ENCODE measurements at regions not wholly inside any gene's neighbourhood (a gene's known extent, or its start where the extent isn't known, plus 50 kb on each side); places are given as distances from the start of the nearest gene placed in this dataset.

- DNase-seq (ENCODE audit: low spot score), result no peak
These were observed 270.1 kb upstream of the PRICKLE1 start for GRCh38 chr12:42859612-42860011.

GRCh38 chr12:42857106-42857505 is 267.6 kb upstream of the PRICKLE1 start:
- DNase-seq (ENCODE audit: low spot score), result no peak

GRCh38 chr12:42855362-42855950 is 265.9 kb upstream of the PRICKLE1 start:
- DNase-seq (ENCODE audit: low spot score), result no peak

GRCh38 chr12:42854826-42855225 is 265.3 kb upstream of the PRICKLE1 start:
- no peak for DNase-seq (ENCODE audit: low spot score)

- no peak for DNase-seq (ENCODE audit: low spot score)
These were observed 264.7 kb upstream of the PRICKLE1 start for GRCh38 chr12:42854208-42854607.

GRCh38 chr12:42853370-42854140 is 264.0 kb upstream of the PRICKLE1 start:
- DNase-seq (ENCODE audit: low spot score), result no peak

- DNase-seq (ENCODE audit: low spot score), result no peak
These were observed 257.2 kb upstream of the PRICKLE1 start for GRCh38 chr12:42846782-42847181.

- DNase-seq (ENCODE audit: low spot score), result no peak
These were observed 244.5 kb upstream of the PRICKLE1 start for GRCh38 chr12:42834062-42834461.

GRCh38 chr12:42828836-42829235 is 239.3 kb upstream of the PRICKLE1 start:
- DNase-seq (ENCODE audit: low spot score), result no peak

GRCh38 chr12:42824327-42824726 is 234.8 kb upstream of the PRICKLE1 start:
- DNase-seq (ENCODE audit: low spot score), result no peak

- DNase-seq (ENCODE audit: low spot score), result no peak
These were observed 234.1 kb upstream of the PRICKLE1 start for GRCh38 chr12:42823679-42824078.

- DNase-seq (ENCODE audit: low spot score), result no peak
These were observed 230.3 kb upstream of the PRICKLE1 start for GRCh38 chr12:42819846-42820245.

GRCh38 chr12:42815068-42815467 is 225.5 kb upstream of the PRICKLE1 start:
- DNase-seq (ENCODE audit: low spot score), result no peak

GRCh38 chr12:42812871-42813270 is 223.3 kb upstream of the PRICKLE1 start:
- no peak for DNase-seq (ENCODE audit: low spot score)

GRCh38 chr12:42812086-42812485 is 222.5 kb upstream of the PRICKLE1 start:
- DNase-seq (ENCODE audit: low spot score), result no peak

- DNase-seq (ENCODE audit: low spot score), result peak; percentile 25
These were observed 220.5 kb upstream of the PRICKLE1 start for GRCh38 chr12:42810006-42810405.

GRCh38 chr12:42809226-42809625 is 219.7 kb upstream of the PRICKLE1 start:
- DNase-seq (ENCODE audit: low spot score), result peak; percentile 14

- DNase-seq (ENCODE audit: low spot score), result no peak
These were observed 218.2 kb upstream of the PRICKLE1 start for GRCh38 chr12:42807766-42808165.

- DNase-seq (ENCODE audit: low spot score), result no peak
These were observed 217.7 kb upstream of the PRICKLE1 start for GRCh38 chr12:42807251-42807650.

- DNase-seq (ENCODE audit: low spot score), result no peak
These were observed 215.4 kb upstream of the PRICKLE1 start for GRCh38 chr12:42804928-42805327.

- DNase-seq (ENCODE audit: low spot score), result no peak
These were observed 213.2 kb upstream of the PRICKLE1 start for GRCh38 chr12:42802785-42803189.

- DNase-seq (ENCODE audit: low spot score), result no peak
These were observed 211.7 kb upstream of the PRICKLE1 start for GRCh38 chr12:42801271-42801670.

GRCh38 chr12:42799966-42800365 is 210.4 kb upstream of the PRICKLE1 start:
- no peak for DNase-seq (ENCODE audit: low spot score)
